ENCODE measurements at regions not wholly inside any gene's neighbourhood (a gene's known extent, or its start where the extent isn't known, plus 50 kb on each side); places are given as distances from the start of the nearest gene placed in this dataset.

- no peak for TF ChIP-seq CTCF (IDR thresholded peaks at IDR 0.05)
- no peak for TF ChIP-seq EP300 (IDR thresholded peaks at IDR 0.05)
Observed at GRCh38 chr9:23306731-23307130, 519.3 kb downstream of the ELAVL2 start.
